A549 (cell line): ENCODE measurements at regions not wholly inside any gene's neighbourhood (a gene's known extent, or its start where the extent isn't known, plus 50 kb on each side); places are given as distances from the start of the nearest gene placed in this dataset.

Source experiments
- ATAC-seq, 2 experiments: fragments of 200-7000 bp in 1 of 2; fragments of >200 bp in 1 of 2; cut with Nextera tagmentation in 1 of 2; cut with Tn5 transposase in 1 of 2; 3 replicates each; pipeline versions ENCODE4 v1.8.0 to v1.9.1; 2018 to 2020; ENCODE audit warnings: mild to moderate bottlenecking in 1 of 2, moderate library complexity in 1 of 2
- CTCF ChIA-PET: fragments of 300-600 bp; sonication (Branson Sonifier 250); formaldehyde crosslinking; extraction: SDS; loops from one replicate; lab custom pipeline; 2021; ENCODE audit warnings: antibody characterized with exemption, inconsistent platforms; lab: Yijun Ruan, JAX
- POLR2A ChIA-PET: fragments of 350-600 bp; formaldehyde crosslinking; extraction: SDS; loops from one replicate; lab custom pipeline; 2021; ENCODE audit warnings: antibody characterized with exemption, inconsistent platforms; lab: Yijun Ruan, JAX
- DNase-seq, 2 experiments: peaks; one replicate each; pipeline versions ENCODE4 v3.0.0 to v3.0.0-alpha.2; 2011 to 2016; ENCODE audit warnings: low read depth in 1 of 2, low spot score in 1 of 2
- FAIRE-seq: peaks from 2 replicates; lab custom pipeline; 2011; peaks lifted over from hg19 to GRCh38; lab: Jason Lieb, UNC
- H3K27ac ChIP-seq, 2 experiments: fragments of >200 bp; sonication (Bioruptor Twin); formaldehyde crosslinking; 3 replicates each; pipeline ENCODE4 v1.5.1; 2016 to 2017
- H3K4me1 ChIP-seq: fragments of >200 bp; sonication (Bioruptor Twin); formaldehyde crosslinking; 3 replicates; pipeline ENCODE4 v1.6.1; 2016
- H3K4me2 ChIP-seq: fragments of >200 bp; sonication (Bioruptor Twin); formaldehyde crosslinking; 3 replicates; pipeline ENCODE4 v1.6.1; 2016
- H3K4me3 ChIP-seq: fragments of >200 bp; sonication (Bioruptor Twin); formaldehyde crosslinking; 3 replicates; pipeline ENCODE4 v1.5.1; 2016
- H3K9me3 ChIP-seq: fragments of >200 bp; sonication (Bioruptor Twin); formaldehyde crosslinking; 3 replicates; pipeline ENCODE4 v1.6.1; 2016
- BHLHE40 ChIP-seq: IDR thresholded peaks from 2 replicates; pipeline ENCODE4 v1.6.1; 2012; ENCODE audit warnings: low read depth, low read length, inconsistent platforms
- CBX2 ChIP-seq: fragments of 200-600 bp; sonication (generic); IDR thresholded peaks from 2 replicates; pipeline ENCODE4 v1.6.1; 2016; ENCODE audit warnings: low read depth, mild to moderate bottlenecking, borderline replicate concordance
- CHD2 ChIP-seq: fragments of 150-350 bp; IDR thresholded peaks from 2 replicates; pipeline ENCODE4 v1.6.1; 2014; ENCODE audit warnings: low read length; ENCODE audit not compliant: partially characterized antibody
- CHD4 ChIP-seq: fragments of 200-600 bp; sonication (generic); IDR thresholded peaks from 2 replicates; pipeline ENCODE4 v1.6.1; 2016; ENCODE audit warnings: antibody characterized with exemption, mild to moderate bottlenecking, borderline replicate concordance
- EHMT2 ChIP-seq: fragments of 200-600 bp; sonication (generic); IDR thresholded peaks from 2 replicates; pipeline ENCODE4 v1.6.1; 2016; ENCODE audit warnings: antibody characterized with exemption, low read depth, mild to moderate bottlenecking, moderate library complexity
- FOSB ChIP-seq: fragments of 250-450 bp; sonication (Bioruptor Pico); IDR thresholded peaks from 2 replicates; pipeline ENCODE4 v1.5.0; 2020; ENCODE audit warnings: mild to moderate bottlenecking, moderate library complexity
- FOXS1 ChIP-seq: fragments of 250-450 bp; sonication (Bioruptor Pico); IDR thresholded peaks from 2 replicates; pipeline ENCODE4 v1.5.0; 2020; ENCODE audit warnings: mild to moderate bottlenecking, moderate library complexity
- HOXA7 ChIP-seq: fragments of 250-450 bp; sonication (Bioruptor Pico); IDR thresholded peaks from 2 replicates; pipeline ENCODE4 v1.5.0; 2020; ENCODE audit warnings: mild to moderate bottlenecking, moderate library complexity
- HOXB5 ChIP-seq: fragments of 250-450 bp; sonication (Bioruptor Pico); IDR thresholded peaks from 2 replicates; pipeline ENCODE4 v1.5.0; 2020; ENCODE audit warnings: mild to moderate bottlenecking, moderate library complexity
- KDM5A ChIP-seq: fragments of 200-600 bp; sonication (generic); IDR thresholded peaks from 2 replicates; pipeline ENCODE4 v1.6.1; 2016; ENCODE audit warnings: antibody characterized with exemption, mild to moderate bottlenecking
- MAFK ChIP-seq: fragments of 450-650 bp; IDR thresholded peaks from 2 replicates; pipeline ENCODE4 v1.6.1; 2014; ENCODE audit not compliant: partially characterized antibody
- NFE2L2 ChIP-seq: fragments of 150-350 bp; conservative IDR thresholded peaks from 2 replicates; pipeline ENCODE4 v1.6.1; 2014; ENCODE audit warnings: low read length
- PHF8 ChIP-seq: fragments of 200-600 bp; sonication (generic); IDR thresholded peaks from 2 replicates; pipeline ENCODE4 v1.6.1; 2016; ENCODE audit warnings: low read depth, mild to moderate bottlenecking, antibody characterized with exemption, moderate library complexity, borderline replicate concordance
- RNF2 ChIP-seq: fragments of 200-600 bp; sonication (generic); IDR thresholded peaks from 2 replicates; pipeline ENCODE4 v1.6.1; 2016; ENCODE audit warnings: low read depth, mild to moderate bottlenecking, antibody characterized with exemption, moderate library complexity, borderline replicate concordance
- SMC3 ChIP-seq: fragments of >200 bp; sonication (Bioruptor Twin); formaldehyde crosslinking; IDR thresholded peaks from 3 replicates; pipeline ENCODE4 v1.6.1; 2018; ENCODE audit warnings: inconsistent platforms
- ZNF302 ChIP-seq: fragments of 250-450 bp; sonication (Bioruptor Pico); IDR thresholded peaks from 2 replicates; pipeline ENCODE4 v1.9.0; 2021; ENCODE audit warnings: inconsistent platforms, mild to moderate bottlenecking, moderate library complexity
- ZSCAN20 ChIP-seq: fragments of 250-450 bp; sonication (Bioruptor Pico); IDR thresholded peaks from 2 replicates; pipeline ENCODE4 v1.8.0; 2022; ENCODE audit warnings: mild to moderate bottlenecking, moderate library complexity
- WGBS: methylation state at CpG from one replicate; pipeline ENCODE4 v1.1.6; 2017; ENCODE audit errors: missing lambda C conversion rate; 5-methylcytosine and 5-hydroxymethylcytosine counted together
- TF ChIP-seq, protein P1 (sequence below): fragments of >200 bp; sonication (Bioruptor Twin); formaldehyde crosslinking; IDR thresholded peaks from 2 replicates; pipeline ENCODE4 v1.6.1; 2016
- TF ChIP-seq, protein P2 (sequence below): fragments of >200 bp; sonication (Bioruptor Twin); formaldehyde crosslinking; IDR thresholded peaks from 3 replicates; pipeline ENCODE4 v1.6.1; 2016
- TF ChIP-seq, protein P3 (sequence below): IDR thresholded peaks from 2 replicates; pipeline ENCODE4 v1.6.1; 2012; ENCODE audit warnings: low read depth, borderline replicate concordance
- TF ChIP-seq, protein P4 (sequence below): fragments of 450-650 bp; IDR thresholded peaks from 2 replicates; pipeline ENCODE4 v1.6.1; 2014; ENCODE audit warnings: antibody characterized with exemption
- TF ChIP-seq, protein P5 (sequence below): fragments of 250-450 bp; sonication (Bioruptor Pico); IDR thresholded peaks from 2 replicates; pipeline ENCODE4 v1.5.0; 2020; ENCODE audit warnings: low read depth, mild to moderate bottlenecking, moderate library complexity
- TF ChIP-seq, protein P6 (sequence below): fragments of 200-600 bp; sonication (generic); IDR thresholded peaks from 2 replicates; pipeline ENCODE4 v1.6.1; 2016; ENCODE audit warnings: antibody characterized with exemption, mild to moderate bottlenecking, moderate library complexity
- TF ChIP-seq, protein P7 (sequence below): fragments of >200 bp; sonication (Bioruptor Twin); formaldehyde crosslinking; IDR thresholded peaks from 3 replicates; pipeline ENCODE4 v1.5.1; 2016
- TF ChIP-seq, protein P8 (sequence below): fragments of 150-350 bp; IDR thresholded peaks from 2 replicates; pipeline ENCODE4 v1.6.1; 2014; ENCODE audit warnings: low read depth, mild to moderate bottlenecking, low read length

DNA sequence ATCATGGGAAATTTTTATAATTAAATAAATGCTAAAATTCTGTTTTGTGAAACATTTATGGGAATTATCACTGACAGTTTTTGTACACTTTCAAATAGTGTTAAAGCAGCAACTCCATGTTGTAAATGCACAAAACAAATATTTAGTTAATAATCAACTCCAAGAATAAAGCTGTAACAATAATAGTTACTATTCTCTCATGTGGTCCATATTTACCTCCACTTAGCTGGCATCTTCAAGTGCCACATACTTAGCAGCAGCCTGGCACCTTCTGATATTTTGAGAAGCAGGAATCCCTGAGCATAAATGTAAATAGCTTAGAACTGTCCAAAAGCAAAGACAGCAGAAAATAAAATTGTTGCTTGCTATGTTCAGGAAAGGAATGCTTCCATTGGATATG lies 154.3 kb downstream of the KDM5D start:
- POLR2A ChIA-PET: no interaction called here
- no peak for ATAC-seq
- Histone ChIP-seq H3K9me3 (no peaks in the 10 kb centered on the region), H3K4me3 (no peak overlapping the region), H3K4me1 (peaks cover 8% of the 10 kb centered on the region; the same call in 2 of the 3 replicates), H3K27ac (no peak overlapping the region), H3K4me2 (no peak overlapping the region)
- CTCF ChIA-PET: no interaction called here
- TF ChIP-seq, protein P1, sequence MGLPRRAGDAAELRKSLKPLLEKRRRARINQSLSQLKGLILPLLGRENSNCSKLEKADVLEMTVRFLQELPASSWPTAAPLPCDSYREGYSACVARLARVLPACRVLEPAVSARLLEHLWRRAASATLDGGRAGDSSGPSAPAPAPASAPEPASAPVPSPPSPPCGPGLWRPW: no peak
- TF ChIP-seq CHD4 (no peak), ZSCAN20 (CRISPR knock-in tag) (no peak), FOSB (no peak), BHLHE40 (no peak), RNF2 (no peak), EHMT2 (no peak), HOXB5 (CRISPR knock-in tag) (no peak), SMC3 (no peak)
- TF ChIP-seq, protein P2, sequence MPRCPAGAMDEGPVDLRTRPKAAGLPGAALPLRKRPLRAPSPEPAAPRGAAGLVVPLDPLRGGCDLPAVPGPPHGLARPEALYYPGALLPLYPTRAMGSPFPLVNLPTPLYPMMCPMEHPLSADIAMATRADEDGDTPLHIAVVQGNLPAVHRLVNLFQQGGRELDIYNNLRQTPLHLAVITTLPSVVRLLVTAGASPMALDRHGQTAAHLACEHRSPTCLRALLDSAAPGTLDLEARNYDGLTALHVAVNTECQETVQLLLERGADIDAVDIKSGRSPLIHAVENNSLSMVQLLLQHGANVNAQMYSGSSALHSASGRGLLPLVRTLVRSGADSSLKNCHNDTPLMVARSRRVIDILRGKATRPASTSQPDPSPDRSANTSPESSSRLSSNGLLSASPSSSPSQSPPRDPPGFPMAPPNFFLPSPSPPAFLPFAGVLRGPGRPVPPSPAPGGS: no peak
- TF ChIP-seq, protein P3, sequence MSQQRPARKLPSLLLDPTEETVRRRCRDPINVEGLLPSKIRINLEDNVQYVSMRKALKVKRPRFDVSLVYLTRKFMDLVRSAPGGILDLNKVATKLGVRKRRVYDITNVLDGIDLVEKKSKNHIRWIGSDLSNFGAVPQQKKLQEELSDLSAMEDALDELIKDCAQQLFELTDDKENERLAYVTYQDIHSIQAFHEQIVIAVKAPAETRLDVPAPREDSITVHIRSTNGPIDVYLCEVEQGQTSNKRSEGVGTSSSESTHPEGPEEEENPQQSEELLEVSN: no peak
- no peak for FAIRE-seq
- DNase-seq: no peak

DNA sequence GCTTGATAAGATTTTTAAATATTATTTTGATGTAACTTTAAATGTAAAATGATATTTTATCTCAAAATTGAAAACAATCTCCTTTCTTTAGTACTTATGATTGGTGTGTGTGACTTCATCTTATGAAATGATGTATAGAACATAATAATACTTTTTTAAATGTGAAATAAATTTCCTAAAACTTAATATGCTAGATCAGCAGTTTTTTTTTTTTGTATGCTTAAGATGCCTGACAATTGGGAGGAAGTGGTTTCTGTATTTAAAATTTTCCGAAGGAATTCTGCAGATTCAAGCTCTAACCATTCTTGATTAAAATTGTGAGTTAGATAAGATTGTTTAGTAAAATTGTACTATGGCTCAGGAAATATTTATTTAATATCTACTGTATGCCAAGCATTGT lies 154.9 kb downstream of the KDM5D start:
- no peaks in the 10 kb centered on the region for H3K9me3 ChIP-seq
- no peak overlapping the region for H3K4me2 ChIP-seq
- no peak for ATAC-seq
- 95% methylated on average over 1 of the region's 1 CpG for WGBS
- ChIA-PET POLR2A (no interaction called here), CTCF (no interaction called here)
- no peak overlapping the region for H3K4me3 ChIP-seq
- FAIRE-seq: no peak
- no peak overlapping the region for H3K27ac ChIP-seq
- DNase-seq: no peak
- peaks cover 8% of the 10 kb centered on the region; the same call in 2 of the 3 replicates for H3K4me1 ChIP-seq
- TF ChIP-seq, protein P3: no peak
- no peak for TF ChIP-seq MAFK
- TF ChIP-seq PHF8: no peak
- TF ChIP-seq FOXS1 (CRISPR knock-in tag): no peak
- TF ChIP-seq, protein P4, sequence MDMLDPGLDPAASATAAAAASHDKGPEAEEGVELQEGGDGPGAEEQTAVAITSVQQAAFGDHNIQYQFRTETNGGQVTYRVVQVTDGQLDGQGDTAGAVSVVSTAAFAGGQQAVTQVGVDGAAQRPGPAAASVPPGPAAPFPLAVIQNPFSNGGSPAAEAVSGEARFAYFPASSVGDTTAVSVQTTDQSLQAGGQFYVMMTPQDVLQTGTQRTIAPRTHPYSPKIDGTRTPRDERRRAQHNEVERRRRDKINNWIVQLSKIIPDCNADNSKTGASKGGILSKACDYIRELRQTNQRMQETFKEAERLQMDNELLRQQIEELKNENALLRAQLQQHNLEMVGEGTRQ: no peak
- no peak for TF ChIP-seq ZNF302
- no peak for TF ChIP-seq CHD2
- TF ChIP-seq, protein P5, sequence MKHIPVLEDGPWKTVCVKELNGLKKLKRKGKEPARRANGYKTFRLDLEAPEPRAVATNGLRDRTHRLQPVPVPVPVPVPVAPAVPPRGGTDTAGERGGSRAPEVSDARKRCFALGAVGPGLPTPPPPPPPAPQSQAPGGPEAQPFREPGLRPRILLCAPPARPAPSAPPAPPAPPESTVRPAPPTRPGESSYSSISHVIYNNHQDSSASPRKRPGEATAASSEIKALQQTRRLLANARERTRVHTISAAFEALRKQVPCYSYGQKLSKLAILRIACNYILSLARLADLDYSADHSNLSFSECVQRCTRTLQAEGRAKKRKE (CRISPR knock-in tag): no peak
- TF ChIP-seq, protein P1: no peak
- no peak for TF ChIP-seq NFE2L2
- TF ChIP-seq HOXB5 (CRISPR knock-in tag): no peak
- TF ChIP-seq HOXA7: no peak
- TF ChIP-seq EHMT2: no peak
- TF ChIP-seq CBX2: no peak
- TF ChIP-seq KDM5A: no peak
- TF ChIP-seq, protein P6, sequence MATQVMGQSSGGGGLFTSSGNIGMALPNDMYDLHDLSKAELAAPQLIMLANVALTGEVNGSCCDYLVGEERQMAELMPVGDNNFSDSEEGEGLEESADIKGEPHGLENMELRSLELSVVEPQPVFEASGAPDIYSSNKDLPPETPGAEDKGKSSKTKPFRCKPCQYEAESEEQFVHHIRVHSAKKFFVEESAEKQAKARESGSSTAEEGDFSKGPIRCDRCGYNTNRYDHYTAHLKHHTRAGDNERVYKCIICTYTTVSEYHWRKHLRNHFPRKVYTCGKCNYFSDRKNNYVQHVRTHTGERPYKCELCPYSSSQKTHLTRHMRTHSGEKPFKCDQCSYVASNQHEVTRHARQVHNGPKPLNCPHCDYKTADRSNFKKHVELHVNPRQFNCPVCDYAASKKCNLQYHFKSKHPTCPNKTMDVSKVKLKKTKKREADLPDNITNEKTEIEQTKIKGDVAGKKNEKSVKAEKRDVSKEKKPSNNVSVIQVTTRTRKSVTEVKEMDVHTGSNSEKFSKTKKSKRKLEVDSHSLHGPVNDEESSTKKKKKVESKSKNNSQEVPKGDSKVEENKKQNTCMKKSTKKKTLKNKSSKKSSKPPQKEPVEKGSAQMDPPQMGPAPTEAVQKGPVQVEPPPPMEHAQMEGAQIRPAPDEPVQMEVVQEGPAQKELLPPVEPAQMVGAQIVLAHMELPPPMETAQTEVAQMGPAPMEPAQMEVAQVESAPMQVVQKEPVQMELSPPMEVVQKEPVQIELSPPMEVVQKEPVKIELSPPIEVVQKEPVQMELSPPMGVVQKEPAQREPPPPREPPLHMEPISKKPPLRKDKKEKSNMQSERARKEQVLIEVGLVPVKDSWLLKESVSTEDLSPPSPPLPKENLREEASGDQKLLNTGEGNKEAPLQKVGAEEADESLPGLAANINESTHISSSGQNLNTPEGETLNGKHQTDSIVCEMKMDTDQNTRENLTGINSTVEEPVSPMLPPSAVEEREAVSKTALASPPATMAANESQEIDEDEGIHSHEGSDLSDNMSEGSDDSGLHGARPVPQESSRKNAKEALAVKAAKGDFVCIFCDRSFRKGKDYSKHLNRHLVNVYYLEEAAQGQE: no peak
- TF ChIP-seq, protein P7, sequence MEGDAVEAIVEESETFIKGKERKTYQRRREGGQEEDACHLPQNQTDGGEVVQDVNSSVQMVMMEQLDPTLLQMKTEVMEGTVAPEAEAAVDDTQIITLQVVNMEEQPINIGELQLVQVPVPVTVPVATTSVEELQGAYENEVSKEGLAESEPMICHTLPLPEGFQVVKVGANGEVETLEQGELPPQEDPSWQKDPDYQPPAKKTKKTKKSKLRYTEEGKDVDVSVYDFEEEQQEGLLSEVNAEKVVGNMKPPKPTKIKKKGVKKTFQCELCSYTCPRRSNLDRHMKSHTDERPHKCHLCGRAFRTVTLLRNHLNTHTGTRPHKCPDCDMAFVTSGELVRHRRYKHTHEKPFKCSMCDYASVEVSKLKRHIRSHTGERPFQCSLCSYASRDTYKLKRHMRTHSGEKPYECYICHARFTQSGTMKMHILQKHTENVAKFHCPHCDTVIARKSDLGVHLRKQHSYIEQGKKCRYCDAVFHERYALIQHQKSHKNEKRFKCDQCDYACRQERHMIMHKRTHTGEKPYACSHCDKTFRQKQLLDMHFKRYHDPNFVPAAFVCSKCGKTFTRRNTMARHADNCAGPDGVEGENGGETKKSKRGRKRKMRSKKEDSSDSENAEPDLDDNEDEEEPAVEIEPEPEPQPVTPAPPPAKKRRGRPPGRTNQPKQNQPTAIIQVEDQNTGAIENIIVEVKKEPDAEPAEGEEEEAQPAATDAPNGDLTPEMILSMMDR: no peak
- TF ChIP-seq, protein P8, sequence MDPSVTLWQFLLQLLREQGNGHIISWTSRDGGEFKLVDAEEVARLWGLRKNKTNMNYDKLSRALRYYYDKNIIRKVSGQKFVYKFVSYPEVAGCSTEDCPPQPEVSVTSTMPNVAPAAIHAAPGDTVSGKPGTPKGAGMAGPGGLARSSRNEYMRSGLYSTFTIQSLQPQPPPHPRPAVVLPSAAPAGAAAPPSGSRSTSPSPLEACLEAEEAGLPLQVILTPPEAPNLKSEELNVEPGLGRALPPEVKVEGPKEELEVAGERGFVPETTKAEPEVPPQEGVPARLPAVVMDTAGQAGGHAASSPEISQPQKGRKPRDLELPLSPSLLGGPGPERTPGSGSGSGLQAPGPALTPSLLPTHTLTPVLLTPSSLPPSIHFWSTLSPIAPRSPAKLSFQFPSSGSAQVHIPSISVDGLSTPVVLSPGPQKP: no peak
- TF ChIP-seq BHLHE40: no peak
